MCF 10A (cell line): ENCODE measurements at regions not wholly inside any gene's neighbourhood (a gene's known extent, or its start where the extent isn't known, plus 50 kb on each side); places are given as distances from the start of the nearest gene placed in this dataset.

Experiments
- BruUV-seq: library from RNA; stranded (reverse); fragments of 400-500 nt; replicated peaks from 2 replicates; lab custom pipeline; 2021; lab: Mats Ljungman, UMichigan
- CTCF ChIA-PET: fragments of 300-600 bp; sonication (Branson Sonifier 250); formaldehyde crosslinking; extraction: SDS; loops from one replicate; lab custom pipeline; 2021; ENCODE audit warnings: antibody characterized with exemption, inconsistent platforms; lab: Yijun Ruan, JAX
- POLR2A ChIA-PET: fragments of 300-600, 350-650 bp; sonication (Branson Sonifier 250); formaldehyde crosslinking; extraction: SDS; loops from one replicate; lab custom pipeline; 2020; ENCODE audit warnings: antibody characterized with exemption, inconsistent platforms; lab: Yijun Ruan, JAX
- DNase-seq: peaks from one replicate; pipeline ENCODE4 v3.0.0-alpha.2; 2018; ENCODE audit not compliant: unreplicated experiment
- H3K27ac Mint-ChIP-seq: one replicate; pipeline ENCODE4 v1.8.0; 2022; ENCODE audit warnings: mild to moderate bottlenecking, low read depth, mixed read lengths; ENCODE audit not compliant: unreplicated experiment
- H3K27me3 Mint-ChIP-seq: one replicate; pipeline ENCODE4 v1.8.0; 2022; ENCODE audit warnings: mixed read lengths; ENCODE audit not compliant: insufficient read depth, unreplicated experiment
- H3K36me3 Mint-ChIP-seq: one replicate; pipeline ENCODE4 v1.8.0; 2022; ENCODE audit warnings: mild to moderate bottlenecking, moderate library complexity, mixed read lengths; ENCODE audit not compliant: insufficient read depth, unreplicated experiment
- H3K4me1 Mint-ChIP-seq: one replicate; pipeline ENCODE4 v1.8.0; 2022; ENCODE audit warnings: mixed read lengths; ENCODE audit not compliant: insufficient read depth, unreplicated experiment
- H3K4me3 Mint-ChIP-seq: one replicate; pipeline ENCODE4 v1.8.0; 2022; ENCODE audit warnings: mild to moderate bottlenecking, moderate library complexity, mixed read lengths; ENCODE audit not compliant: unreplicated experiment
- H3K9me3 Mint-ChIP-seq: one replicate; pipeline ENCODE4 v1.8.0; 2022; ENCODE audit warnings: mixed read lengths; ENCODE audit not compliant: unreplicated experiment
- CTCF ChIP-seq: fragments of 200-600 bp; IDR thresholded peaks from one replicate; pipeline ENCODE4 v1.8.0; 2022; ENCODE audit warnings: antibody characterized with exemption, mild to moderate bottlenecking; ENCODE audit not compliant: unreplicated experiment
- intact Hi-C: fragments of 100-400 bp; cut with micrococcal nuclease; formaldehyde crosslinking; loops from 2 replicates; pipeline ENCODE4 v1.14.1; 2022

DNA sequence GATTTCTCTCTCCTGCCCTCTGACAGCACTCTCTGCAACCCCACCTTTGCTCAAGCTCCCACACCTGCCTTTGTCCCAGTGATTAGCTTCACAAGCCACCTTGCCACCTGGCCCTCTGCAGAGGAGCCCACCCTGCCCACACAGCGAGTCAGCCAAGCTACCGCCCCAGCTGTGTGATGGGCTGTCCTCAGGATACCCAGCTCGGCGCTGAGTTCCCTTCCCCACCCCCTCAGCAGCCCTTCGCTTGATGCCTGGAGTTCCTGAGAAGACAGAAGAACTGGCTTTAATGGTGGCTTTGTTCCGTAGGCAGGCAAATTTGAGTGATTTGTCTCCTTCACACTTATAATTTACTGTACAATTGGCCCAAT is 266.4 kb downstream of the CBLN1 start:
- intact Hi-C loops, result no loop called here
- Mint-ChIP-seq H3K27ac (no peak overlapping the region), H3K27me3 (peaks cover 16% of the 10 kb centered on the region), H3K36me3 (no peaks in the 10 kb centered on the region), H3K4me3 (no peak overlapping the region), H3K9me3 (no peaks in the 10 kb centered on the region), H3K4me1 (no peaks in the 10 kb centered on the region)
- CTCF ChIA-PET, result no interaction called here
- POLR2A ChIA-PET, result no interaction called here
- DNase-seq, result no peak
- TF ChIP-seq CTCF, result no peak
- no TSS peak for BruUV-seq

DNA sequence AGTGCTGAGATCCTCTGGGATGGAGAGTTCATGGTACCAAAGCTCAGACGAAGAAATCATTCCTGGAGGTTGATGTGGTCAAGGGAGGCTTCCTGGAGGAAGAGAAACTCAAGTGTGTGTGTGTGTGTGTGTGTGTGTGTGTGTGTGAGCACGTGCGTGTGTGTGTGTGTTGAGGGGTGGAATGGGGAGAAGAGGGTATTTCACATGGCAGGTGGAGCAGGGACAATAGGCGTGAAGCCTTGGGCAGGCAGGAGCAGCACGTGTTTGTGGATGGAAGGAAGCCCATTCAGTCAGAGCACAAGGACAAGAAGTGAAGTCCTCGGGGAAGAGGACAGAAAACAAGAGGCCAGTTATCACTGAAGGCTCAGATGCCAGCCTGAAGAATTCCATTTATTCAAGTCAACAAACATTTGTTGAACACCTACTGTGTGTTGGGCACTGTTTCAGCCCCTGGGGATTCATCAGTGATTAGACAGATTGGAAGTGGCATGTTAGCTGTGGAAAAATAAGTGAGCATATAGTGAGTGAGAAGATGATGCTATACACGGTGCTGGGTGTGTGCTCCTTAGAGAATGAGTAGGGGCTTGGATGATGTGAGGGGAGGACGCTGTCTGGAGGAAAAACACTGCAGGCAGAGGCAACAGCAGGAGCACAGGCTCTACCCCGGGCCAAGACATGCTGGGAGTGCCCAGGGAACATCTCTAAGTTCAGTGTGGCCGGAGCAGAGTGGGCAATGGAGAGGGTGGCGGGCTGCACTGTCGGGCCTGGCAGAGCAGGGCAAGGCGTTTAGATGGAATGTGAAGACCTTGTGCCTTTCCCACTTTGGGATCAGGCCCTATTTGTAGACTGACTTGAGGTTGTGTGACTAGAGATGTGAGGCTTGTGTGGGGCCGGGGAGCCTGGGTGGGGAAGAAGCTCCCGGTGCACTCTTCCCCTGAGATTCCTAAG is 267.1 kb downstream of the CBLN1 start:
- no peak overlapping the region for H3K27ac Mint-ChIP-seq
- intact Hi-C loops, result no loop called here
- CTCF ChIA-PET, result no interaction called here
- no peaks in the 10 kb centered on the region for H3K9me3 Mint-ChIP-seq
- POLR2A ChIA-PET, result no interaction called here
- TF ChIP-seq CTCF, result no peak
- H3K27me3 Mint-ChIP-seq, result peaks cover 16% of the 10 kb centered on the region
- no TSS peak for BruUV-seq
- DNase-seq, result no peak
- H3K4me3 Mint-ChIP-seq, result no peak overlapping the region
- H3K36me3 Mint-ChIP-seq, result no peaks in the 10 kb centered on the region
- no peaks in the 10 kb centered on the region for H3K4me1 Mint-ChIP-seq

GRCh38 chr16:49013727-49014080 is 267.9 kb downstream of the CBLN1 start:
- Mint-ChIP-seq H3K4me3 (no peak overlapping the region), H3K9me3 (no peaks in the 10 kb centered on the region), H3K36me3 (no peaks in the 10 kb centered on the region), H3K27ac (no peak overlapping the region), H3K4me1 (no peaks in the 10 kb centered on the region), H3K27me3 (peaks cover 16% of the 10 kb centered on the region)
- intact Hi-C loops, result no loop called here
- BruUV-seq, result no TSS peak
- POLR2A ChIA-PET, result no interaction called here
- DNase-seq, result no peak
- TF ChIP-seq CTCF, result no peak
- CTCF ChIA-PET, result interaction anchor here (0.6 kb wide), 1 partner anchor 338 kb away, joined by 3 read pairs; no protein-coding TSS in a partner anchor

DNA sequence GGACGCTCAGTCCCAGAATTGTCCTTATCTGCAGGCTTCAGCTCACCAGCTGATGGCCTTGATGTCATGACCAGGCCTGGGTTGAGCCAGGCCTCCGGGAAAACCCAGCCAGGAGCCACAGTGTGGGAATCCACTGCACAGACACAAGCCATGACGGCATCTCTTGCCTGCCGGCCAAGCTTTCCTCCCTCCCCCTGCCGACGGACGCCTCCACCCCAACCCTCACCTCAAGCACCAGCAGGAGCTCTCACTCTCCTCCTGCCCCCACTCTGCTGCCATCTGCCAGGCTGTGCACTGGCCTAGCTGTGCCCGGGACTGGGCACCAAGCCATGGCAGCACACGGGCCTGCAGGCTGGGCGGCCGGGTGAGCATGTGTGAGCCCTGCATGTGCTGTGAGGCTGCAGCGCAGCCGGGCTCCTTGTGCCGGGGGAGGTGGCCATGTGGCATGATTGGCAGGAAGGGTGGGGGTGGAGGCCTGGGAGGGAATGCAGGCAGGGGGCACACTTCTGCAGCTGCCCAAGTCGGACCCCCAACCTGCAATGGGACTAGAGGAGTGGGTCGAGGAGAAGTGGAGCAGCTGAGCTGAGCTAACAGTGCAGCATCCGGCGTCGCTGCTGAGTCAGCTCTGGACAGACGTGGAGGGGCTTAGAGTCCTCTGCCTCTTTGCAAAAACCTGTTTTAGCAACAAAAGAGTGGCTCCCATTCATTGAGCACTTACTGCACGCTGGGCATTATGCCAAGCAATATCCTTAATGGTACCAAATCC is 268.5 kb downstream of the CBLN1 start:
- Mint-ChIP-seq H3K4me1 (no peaks in the 10 kb centered on the region), H3K4me3 (no peak overlapping the region), H3K27me3 (peaks cover 16% of the 10 kb centered on the region), H3K9me3 (no peaks in the 10 kb centered on the region), H3K27ac (no peak overlapping the region), H3K36me3 (no peaks in the 10 kb centered on the region)
- ChIA-PET CTCF (interaction anchor here (0.6 kb wide), 1 partner anchor 339 kb away, joined by 3 read pairs; no protein-coding TSS in a partner anchor), POLR2A (no interaction called here)
- no peak for TF ChIP-seq CTCF
- BruUV-seq, result no TSS peak
- no peak for DNase-seq
- intact Hi-C loops, result no loop called here
